ENCODE measurements at regions not wholly inside any gene's neighbourhood (a gene's known extent, or its start where the extent isn't known, plus 50 kb on each side); places are given as distances from the start of the nearest gene placed in this dataset.

- Histone ChIP-seq H3K4me3 (no peak overlapping the region), H3K4me1 (no peaks in the 10 kb centered on the region), H3K9me3 (no peaks in the 10 kb centered on the region), H3K27me3 (peaks cover 0 to 7% of the 10 kb centered on the region in 2 donors), H3K27ac (no peak overlapping the region), H3K36me3 (no peaks in the 10 kb centered on the region)
- no peak for TF ChIP-seq CTCF (IDR thresholded peaks at IDR 0.05)
- intact Hi-C loops (cut with DNase I; ENCODE audit: low total_unique reads), result no loop called here
- DNase-seq, result no peak
These were observed 328.7 kb downstream of the CTTN start for GRCh38 chr11:70727021-70727420.

GRCh38 chr11:70727899-70728620, 329.7 kb downstream of the CTTN start:
- intact Hi-C loops (cut with DNase I; ENCODE audit: low total_unique reads), result no loop called here
- no peak overlapping the region for H3K27ac ChIP-seq
- TF ChIP-seq CTCF (IDR thresholded peaks at IDR 0.05), result no peak

GRCh38 chr11:70729949-70730348, 331.6 kb downstream of the CTTN start:
- no peaks in the 10 kb centered on the region for H3K9me3 ChIP-seq
- no peaks in the 10 kb centered on the region for H3K36me3 ChIP-seq
- H3K4me3 ChIP-seq, result no peak overlapping the region
- H3K27me3 ChIP-seq, result peaks cover 0 to 21% of the 10 kb centered on the region in 2 donors
- TF ChIP-seq CTCF (IDR thresholded peaks at IDR 0.05), result no peak
- peak in 1 of 2 donors; percentile 24 for DNase-seq
- no peaks in the 10 kb centered on the region for H3K4me1 ChIP-seq
- intact Hi-C loops (cut with DNase I; ENCODE audit: low total_unique reads), result no loop called here
- no peak overlapping the region for H3K27ac ChIP-seq

More at GRCh38 chr11:70727899-70728620, 329.7 kb downstream of the CTTN start:
- H3K9me3 ChIP-seq, result no peaks in the 10 kb centered on the region
- no peak for DNase-seq
- H3K27me3 ChIP-seq, result peaks cover 0 to 11% of the 10 kb centered on the region in 2 donors
- no peak overlapping the region for H3K4me3 ChIP-seq
- no peaks in the 10 kb centered on the region for H3K36me3 ChIP-seq
- no peaks in the 10 kb centered on the region for H3K4me1 ChIP-seq

- H3K27ac ChIP-seq, result no peak overlapping the region
- intact Hi-C loops (cut with DNase I; ENCODE audit: low total_unique reads), result no loop called here
- DNase-seq, result peak in 1 of 2 donors; percentile 48
- H3K27me3 ChIP-seq, result peaks cover 0 to 25% of the 10 kb centered on the region in 2 donors
- TF ChIP-seq CTCF (IDR thresholded peaks at IDR 0.05), result no peak
- H3K9me3 ChIP-seq, result no peaks in the 10 kb centered on the region
- no peaks in the 10 kb centered on the region for H3K36me3 ChIP-seq
- H3K4me1 ChIP-seq, result no peaks in the 10 kb centered on the region
- no peak overlapping the region for H3K4me3 ChIP-seq
These were observed 332.1 kb downstream of the CTTN start for GRCh38 chr11:70730411-70730810.

GRCh38 chr11:70731271-70732022, 333.1 kb downstream of the CTTN start:
- Histone ChIP-seq H3K27me3 (peaks cover 0 to 25% of the 10 kb centered on the region in 2 donors), H3K4me1 (no peaks in the 10 kb centered on the region), H3K36me3 (no peaks in the 10 kb centered on the region), H3K27ac (no peak overlapping the region), H3K9me3 (no peaks in the 10 kb centered on the region), H3K4me3 (no peak overlapping the region)
- TF ChIP-seq CTCF (IDR thresholded peaks at IDR 0.05), result no peak
- peak in 1 of 2 donors; percentile 19 for DNase-seq
- intact Hi-C loops (cut with DNase I; ENCODE audit: low total_unique reads), result no loop called here
